ENCODE measurements at regions not wholly inside any gene's neighbourhood (a gene's known extent, or its start where the extent isn't known, plus 50 kb on each side); places are given as distances from the start of the nearest gene placed in this dataset.
A peak's percentile ranks its signal among the peaks of the same experiment; 100 is the strongest.

DNA sequence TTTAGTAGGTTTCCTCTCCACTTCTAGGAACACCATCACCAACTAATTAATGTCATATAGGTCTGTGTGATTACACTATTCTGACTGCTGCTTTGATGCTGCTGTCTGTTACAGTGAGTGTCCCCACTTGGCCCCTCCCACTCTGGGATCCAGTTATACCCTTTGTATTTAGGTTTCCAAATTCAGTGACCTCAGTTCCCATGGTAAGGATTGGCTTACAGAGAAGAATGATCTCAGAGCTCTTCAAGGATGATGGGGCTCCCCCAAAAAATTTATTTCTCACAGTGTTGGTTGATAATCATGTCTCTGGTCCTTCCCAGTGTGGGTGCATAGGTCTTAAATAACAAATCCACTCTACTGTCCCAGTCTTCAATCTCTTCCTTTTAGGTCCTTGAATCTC is 210.0 kb upstream of the MYL2 start (continued):
- TF ChIP-seq, protein P1, sequence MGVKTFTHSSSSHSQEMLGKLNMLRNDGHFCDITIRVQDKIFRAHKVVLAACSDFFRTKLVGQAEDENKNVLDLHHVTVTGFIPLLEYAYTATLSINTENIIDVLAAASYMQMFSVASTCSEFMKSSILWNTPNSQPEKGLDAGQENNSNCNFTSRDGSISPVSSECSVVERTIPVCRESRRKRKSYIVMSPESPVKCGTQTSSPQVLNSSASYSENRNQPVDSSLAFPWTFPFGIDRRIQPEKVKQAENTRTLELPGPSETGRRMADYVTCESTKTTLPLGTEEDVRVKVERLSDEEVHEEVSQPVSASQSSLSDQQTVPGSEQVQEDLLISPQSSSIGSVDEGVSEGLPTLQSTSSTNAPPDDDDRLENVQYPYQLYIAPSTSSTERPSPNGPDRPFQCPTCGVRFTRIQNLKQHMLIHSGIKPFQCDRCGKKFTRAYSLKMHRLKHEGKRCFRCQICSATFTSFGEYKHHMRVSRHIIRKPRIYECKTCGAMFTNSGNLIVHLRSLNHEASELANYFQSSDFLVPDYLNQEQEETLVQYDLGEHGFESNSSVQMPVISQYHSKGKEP (tag by site-specific recombination; IDR thresholded peaks at IDR 0.05), result no peak
- TF ChIP-seq ZNF48 (tag by site-specific recombination; IDR thresholded peaks at IDR 0.05) (no peak), ZNF843 (tag by site-specific recombination; IDR thresholded peaks at IDR 0.05) (no peak), SCRT1 (tag by site-specific recombination; IDR thresholded peaks at IDR 0.05; ENCODE audit: borderline replicate concordance) (no peak), ZSCAN23 (tag by site-specific recombination; IDR thresholded peaks at IDR 0.05) (no peak), ZFHX2 (tag by site-specific recombination; conservative IDR thresholded peaks at IDR 0.05) (no peak), YY2 (tag by site-specific recombination; IDR thresholded peaks at IDR 0.05) (no peak), RBAK (tag by site-specific recombination; IDR thresholded peaks at IDR 0.05) (no peak)

DNA sequence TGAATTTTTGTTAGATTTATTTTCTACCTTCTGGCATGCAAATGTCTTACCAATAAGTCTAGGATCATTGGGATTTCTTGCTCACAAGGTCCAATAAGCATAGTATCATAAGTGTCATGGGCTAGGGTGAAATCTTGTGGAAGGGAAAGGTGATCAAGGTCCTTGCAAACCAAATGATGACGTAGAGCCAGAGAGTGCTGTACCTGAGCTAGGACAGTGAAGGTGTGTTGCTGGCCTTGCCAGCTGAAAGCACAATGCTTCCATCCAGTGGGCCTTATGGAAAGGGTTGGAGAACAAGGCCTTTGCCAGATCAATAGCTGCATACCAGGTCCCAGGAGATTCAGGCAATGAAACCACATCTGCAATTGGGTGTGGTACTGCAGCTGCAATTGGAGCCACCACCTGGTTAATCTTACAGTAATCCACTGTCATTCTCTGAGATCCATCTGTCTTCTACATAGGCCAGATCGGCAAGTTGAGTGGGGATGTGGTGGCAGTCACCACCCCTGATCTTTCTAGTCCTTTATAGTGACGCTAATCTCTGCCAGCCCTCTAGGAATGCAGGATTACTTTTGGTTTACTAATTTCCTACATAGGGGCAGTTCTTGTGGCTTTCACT is 208.9 kb upstream of the MYL2 start:
- Histone ChIP-seq H3K27ac (ENCODE audit: extremely low read depth, low read depth, low read length) (no peak overlapping the region), H3K4me1 (ENCODE audit: control insufficient read depth, insufficient read depth, low read length) (0 out of 2 replicates have a peak, but pooled peaks cover 2% of the 10 kb centered on the region), H3K36me3 (ENCODE audit: control insufficient read depth in 2 of 2, insufficient read depth in 1 of 2, low read length in 2 of 2) (no peaks in the 10 kb centered on the region), H3K9me3 (ENCODE audit: control insufficient read depth, insufficient read depth, low read depth, low read length) (no peaks in the 10 kb centered on the region; the same call in 1 of the 2 replicates), H3K4me3 (ENCODE audit: low read depth, low read length) (no peak overlapping the region)
- POLR2A ChIA-PET, result no interaction called here
- CTCF ChIA-PET, result no interaction called here
- TF ChIP-seq ZNF157 (tag by site-specific recombination; IDR thresholded peaks at IDR 0.05), result peak; percentile 87
- TF ChIP-seq, protein P2, sequence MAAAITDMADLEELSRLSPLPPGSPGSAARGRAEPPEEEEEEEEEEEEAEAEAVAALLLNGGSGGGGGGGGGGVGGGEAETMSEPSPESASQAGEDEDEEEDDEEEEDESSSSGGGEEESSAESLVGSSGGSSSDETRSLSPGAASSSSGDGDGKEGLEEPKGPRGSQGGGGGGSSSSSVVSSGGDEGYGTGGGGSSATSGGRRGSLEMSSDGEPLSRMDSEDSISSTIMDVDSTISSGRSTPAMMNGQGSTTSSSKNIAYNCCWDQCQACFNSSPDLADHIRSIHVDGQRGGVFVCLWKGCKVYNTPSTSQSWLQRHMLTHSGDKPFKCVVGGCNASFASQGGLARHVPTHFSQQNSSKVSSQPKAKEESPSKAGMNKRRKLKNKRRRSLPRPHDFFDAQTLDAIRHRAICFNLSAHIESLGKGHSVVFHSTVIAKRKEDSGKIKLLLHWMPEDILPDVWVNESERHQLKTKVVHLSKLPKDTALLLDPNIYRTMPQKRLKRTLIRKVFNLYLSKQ (tag by site-specific recombination; IDR thresholded peaks at IDR 0.05; ENCODE audit: borderline replicate concordance), result no peak

DNA sequence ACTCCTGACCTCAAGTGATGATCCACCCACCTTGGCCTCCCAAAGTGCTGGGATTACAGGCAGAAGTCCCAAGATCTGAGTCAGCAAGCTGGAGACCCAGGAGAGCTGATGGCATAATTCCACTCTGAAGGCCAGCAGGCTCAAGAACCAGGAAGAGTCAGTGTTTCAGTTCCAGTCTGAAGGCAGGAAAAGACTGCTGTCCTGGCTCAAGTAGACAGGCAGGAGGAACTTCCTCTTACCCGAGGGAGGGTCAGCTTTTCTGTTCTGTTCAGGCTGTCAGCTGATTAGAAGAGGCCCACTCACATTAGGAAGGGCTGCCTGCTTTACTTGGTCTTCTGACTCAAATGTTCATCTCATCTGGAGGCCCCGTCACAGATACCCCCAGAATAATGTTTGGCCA is 206.0 kb upstream of the MYL2 start:
- Histone ChIP-seq H3K9me3 (ENCODE audit: control insufficient read depth, insufficient read depth, low read depth, low read length) (no peaks in the 10 kb centered on the region; the same call in 1 of the 2 replicates), H3K4me1 (ENCODE audit: control insufficient read depth, insufficient read depth, low read length) (peaks cover 17% of the 10 kb centered on the region), H3K4me3 (ENCODE audit: low read depth, low read length) (no peak overlapping the region), H3K27ac (ENCODE audit: extremely low read depth, low read depth, low read length) (no peak overlapping the region), H3K36me3 (ENCODE audit: control insufficient read depth in 2 of 2, insufficient read depth in 1 of 2, low read length in 2 of 2) (no peaks in the 10 kb centered on the region)
- POLR2A ChIA-PET, result no interaction called here
- peak; percentile 45; the same call in 1 of the 2 replicates for TF ChIP-seq GLIS1 (tag by site-specific recombination; IDR thresholded peaks at IDR 0.05)
- 0 out of 2 replicates have a peak, but pooled peaks have one; percentile 28 for TF ChIP-seq ZNF660 (tag by site-specific recombination; IDR thresholded peaks at IDR 0.05)
- TF ChIP-seq ZNF837 (tag by site-specific recombination; IDR thresholded peaks at IDR 0.05), result no peak
- CTCF ChIA-PET, result no interaction called here

DNA sequence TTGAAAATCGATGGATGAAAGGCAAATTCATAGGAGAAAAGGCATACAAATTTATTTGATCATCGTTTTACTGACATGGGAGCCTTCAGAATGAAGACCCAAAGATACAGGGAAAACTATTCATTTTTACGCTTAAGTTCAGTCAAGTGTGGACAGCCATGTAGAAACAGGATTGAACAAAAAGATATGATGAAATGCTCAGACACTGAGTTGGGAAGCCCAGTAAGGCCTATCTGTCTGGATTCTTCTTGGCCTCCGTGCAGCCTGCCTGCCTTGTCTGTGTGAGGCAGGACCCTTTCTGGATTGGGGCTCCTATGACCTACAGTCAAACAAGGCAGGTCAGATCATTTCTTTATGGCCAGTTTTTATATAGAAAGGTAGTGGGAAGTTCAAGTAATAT is 203.8 kb upstream of the MYL2 start:
- ChIA-PET POLR2A (interaction anchor here (0.7 kb wide), 1 partner anchor 163 kb away, joined by 3 read pairs; no protein-coding TSS in a partner anchor), CTCF (no interaction called here)
- H3K36me3 ChIP-seq (ENCODE audit: control insufficient read depth in 2 of 2, insufficient read depth in 1 of 2, low read length in 2 of 2), result no peaks in the 10 kb centered on the region
- no peak overlapping the region for H3K27ac ChIP-seq (ENCODE audit: extremely low read depth, low read depth, low read length)
- no peak for TF ChIP-seq ZNF16 (tag by site-specific recombination; IDR thresholded peaks at IDR 0.05; ENCODE audit: low read depth)
- TF ChIP-seq ZSCAN30 (tag by site-specific recombination; IDR thresholded peaks at IDR 0.05), result no peak
- TF ChIP-seq, protein P1 (tag by site-specific recombination; IDR thresholded peaks at IDR 0.05), result no peak
- no peak for TF ChIP-seq ZNF658 (tag by site-specific recombination; IDR thresholded peaks at IDR 0.05)
- no peak for TF ChIP-seq ZNF184 (tag by site-specific recombination; IDR thresholded peaks at IDR 0.05)
- no peak for TF ChIP-seq GLI4 (tag by site-specific recombination; IDR thresholded peaks at IDR 0.05)
- TF ChIP-seq ZNF600 (tag by site-specific recombination; IDR thresholded peaks at IDR 0.05), result no peak
- TF ChIP-seq ZNF174 (tag by site-specific recombination; IDR thresholded peaks at IDR 0.05), result no peak
- TF ChIP-seq, protein P3, sequence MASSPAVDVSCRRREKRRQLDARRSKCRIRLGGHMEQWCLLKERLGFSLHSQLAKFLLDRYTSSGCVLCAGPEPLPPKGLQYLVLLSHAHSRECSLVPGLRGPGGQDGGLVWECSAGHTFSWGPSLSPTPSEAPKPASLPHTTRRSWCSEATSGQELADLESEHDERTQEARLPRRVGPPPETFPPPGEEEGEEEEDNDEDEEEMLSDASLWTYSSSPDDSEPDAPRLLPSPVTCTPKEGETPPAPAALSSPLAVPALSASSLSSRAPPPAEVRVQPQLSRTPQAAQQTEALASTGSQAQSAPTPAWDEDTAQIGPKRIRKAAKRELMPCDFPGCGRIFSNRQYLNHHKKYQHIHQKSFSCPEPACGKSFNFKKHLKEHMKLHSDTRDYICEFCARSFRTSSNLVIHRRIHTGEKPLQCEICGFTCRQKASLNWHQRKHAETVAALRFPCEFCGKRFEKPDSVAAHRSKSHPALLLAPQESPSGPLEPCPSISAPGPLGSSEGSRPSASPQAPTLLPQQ (tag by site-specific recombination; IDR thresholded peaks at IDR 0.05), result no peak
- no peak for TF ChIP-seq ZBTB1 (tag by site-specific recombination; IDR thresholded peaks at IDR 0.05)
- no peak for TF ChIP-seq ZNF624 (tag by site-specific recombination; IDR thresholded peaks at IDR 0.05)
- TF ChIP-seq, protein P4, sequence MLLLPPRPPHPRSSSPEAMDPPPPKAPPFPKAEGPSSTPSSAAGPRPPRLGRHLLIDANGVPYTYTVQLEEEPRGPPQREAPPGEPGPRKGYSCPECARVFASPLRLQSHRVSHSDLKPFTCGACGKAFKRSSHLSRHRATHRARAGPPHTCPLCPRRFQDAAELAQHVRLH (tag by site-specific recombination; IDR thresholded peaks at IDR 0.05), result no peak
- H3K4me1 ChIP-seq (ENCODE audit: control insufficient read depth, insufficient read depth, low read length), result peaks cover 23% of the 10 kb centered on the region
- no peak overlapping the region for H3K4me3 ChIP-seq (ENCODE audit: low read depth, low read length)
- H3K9me3 ChIP-seq (ENCODE audit: control insufficient read depth, insufficient read depth, low read depth, low read length), result no peaks in the 10 kb centered on the region

Data from HEK293 (cell line).